Endothelial cell of umbilical vein (primary cell): ENCODE measurements at regions not wholly inside any gene's neighbourhood (a gene's known extent, or its start where the extent isn't known, plus 50 kb on each side); places are given as distances from the start of the nearest gene placed in this dataset.

Source experiments
- BruUV-seq: library from RNA; stranded (reverse); fragments of 400-500 nt; replicated peaks from 2 replicates; lab custom pipeline; 2021; lab: Mats Ljungman, UMichigan
- CTCF ChIA-PET: fragments of 300-600, 350-600 bp; sonication (Branson Sonifier 250); formaldehyde crosslinking; loops from one replicate; lab custom pipeline; 2021; ENCODE audit warnings: antibody characterized with exemption, inconsistent platforms; lab: Charles Lee
- POLR2A ChIA-PET: fragments of 300-600, 350-600 bp; sonication (Branson Sonifier 250); formaldehyde crosslinking; loops from one replicate; lab custom pipeline; 2021; ENCODE audit warnings: antibody characterized with exemption, inconsistent platforms; lab: Charles Lee
- DNase-seq: peaks from one replicate; pipeline ENCODE4 v3.0.0-alpha.2; 2011; ENCODE audit warnings: low read depth, low spot score
- FAIRE-seq: peaks from 2 replicates; lab custom pipeline; 2011; peaks lifted over from hg19 to GRCh38; lab: Jason Lieb, UNC
- H2AFZ ChIP-seq: 2 replicates; pipeline ENCODE4 v1.6.0; 2012; ENCODE audit warnings: low read depth, low read length, control low read depth, inconsistent platforms
- H3K27ac ChIP-seq: 2 replicates; pipeline ENCODE4 v1.5.1; 2011; ENCODE audit warnings: low read depth, mild to moderate bottlenecking, control low read depth, low read length, moderate library complexity; ENCODE audit not compliant: insufficient read depth
- H3K27me3 ChIP-seq, 2 experiments: 2 replicates each; pipeline versions ENCODE4 v1.6.0 to v1.6.1; 2011; ENCODE audit warnings: low read length in 2 of 2, mixed read lengths in 1 of 2; ENCODE audit not compliant: control insufficient read depth in 2 of 2, insufficient read depth in 2 of 2
- H3K36me3 ChIP-seq, 2 experiments: 2 replicates in 1 of 2; 3 replicates in 1 of 2; pipeline ENCODE4 v1.5.1; 2011; ENCODE audit warnings: low read length in 2 of 2, mild to moderate bottlenecking in 1 of 2, moderate library complexity in 1 of 2; ENCODE audit not compliant: control insufficient read depth in 2 of 2, insufficient read depth in 2 of 2; ENCODE audit errors: extremely low read depth in 1 of 2
- H3K4me1 ChIP-seq: 3 replicates; pipeline ENCODE4 v1.5.1; 2011; ENCODE audit warnings: mild to moderate bottlenecking, low read length; ENCODE audit not compliant: control insufficient read depth, insufficient read depth; ENCODE audit errors: extremely low read depth
- H3K4me2 ChIP-seq: 2 replicates; pipeline ENCODE4 v1.6.1; 2011; ENCODE audit warnings: low read length, control low read depth, mixed read lengths; ENCODE audit not compliant: insufficient read depth
- H3K4me3 ChIP-seq, 3 experiments: fragments of 200-600 bp in 1 of 3; sonication (generic), shearing (Covaris generic) in 1 of 3; replicated peaks in 1 of 3; 2 replicates each; pipeline ENCODE4 v1.5.1; 2011 to 2016; ENCODE audit warnings: control low read depth in 3 of 3, low read length in 3 of 3, mild to moderate bottlenecking in 2 of 3, inconsistent platforms in 1 of 3, low read depth in 1 of 3, moderate library complexity in 1 of 3; ENCODE audit not compliant: insufficient read depth in 1 of 3
- H3K79me2 ChIP-seq: 2 replicates; pipeline ENCODE4 v1.6.0; 2012; ENCODE audit warnings: low read length, inconsistent platforms; ENCODE audit not compliant: control insufficient read depth, insufficient read depth
- H3K9ac ChIP-seq: replicated peaks from 2 replicates; pipeline ENCODE3; 2011; ENCODE audit warnings: low read length, control low read depth; ENCODE audit not compliant: insufficient read depth; ENCODE audit errors: extremely low read depth
- H3K9me1 ChIP-seq: replicated peaks from 3 replicates; pipeline ENCODE4 v1.6.0; 2011; ENCODE audit warnings: mild to moderate bottlenecking, low read length; ENCODE audit not compliant: control insufficient read depth, insufficient read depth; ENCODE audit errors: extremely low read depth
- H3K9me3 ChIP-seq: replicated peaks from 2 replicates; pipeline ENCODE4 v1.5.1; 2012; ENCODE audit warnings: low read length, inconsistent platforms; ENCODE audit not compliant: control insufficient read depth, insufficient read depth
- H4K20me1 ChIP-seq: replicated peaks from 2 replicates; pipeline ENCODE3; 2011; ENCODE audit warnings: mild to moderate bottlenecking, low read length; ENCODE audit not compliant: control insufficient read depth, insufficient read depth; ENCODE audit errors: extremely low read depth
- EZH2 ChIP-seq: IDR thresholded peaks from 2 replicates; pipeline ENCODE4 v1.6.1; 2012; ENCODE audit warnings: borderline replicate concordance, low read depth, mild to moderate bottlenecking, moderate library complexity, low read length, inconsistent platforms; ENCODE audit not compliant: severe bottlenecking
- FOS ChIP-seq: IDR thresholded peaks from 2 replicates; pipeline ENCODE4 v1.6.1; 2011; ENCODE audit warnings: mild to moderate bottlenecking, low read length, moderate library complexity, borderline replicate concordance; ENCODE audit not compliant: insufficient read depth
- GATA2 ChIP-seq: IDR thresholded peaks from 2 replicates; pipeline ENCODE4 v1.7.0; 2011; ENCODE audit warnings: low read depth, mild to moderate bottlenecking, moderate library complexity, mixed read lengths, low read length; ENCODE audit not compliant: insufficient read length, insufficient read depth
- JUN ChIP-seq: IDR thresholded peaks from 2 replicates; pipeline ENCODE4 v1.6.1; 2011; ENCODE audit warnings: borderline replicate concordance, low read depth; ENCODE audit not compliant: insufficient read length, insufficient read depth
- MYC ChIP-seq: IDR thresholded peaks from one replicate; pipeline ENCODE4 v1.6.1; 2011; ENCODE audit warnings: mild to moderate bottlenecking, low read depth, low read length
- POLR2A ChIP-seq: IDR thresholded peaks from 2 replicates; pipeline ENCODE4 v1.6.1; 2012; ENCODE audit warnings: low read depth, mild to moderate bottlenecking, control low read depth, low read length
- POLR2AphosphoS5 ChIP-seq: IDR thresholded peaks from 2 replicates; pipeline ENCODE4 v1.6.1; 2012; ENCODE audit warnings: low read depth, mild to moderate bottlenecking, control low read depth, low read length, moderate library complexity; ENCODE audit not compliant: insufficient read depth
- dilution Hi-C: fragments of 300-500 bp; cut with MboI; formaldehyde crosslinking; loops from one replicate; pipeline ENCODE4 v1.15.0; 2019; ENCODE audit warnings: low sequenced_read_pairs; ENCODE audit not compliant: extremely low pct_ligation_motif_present
- intact Hi-C: fragments of 100-400 bp; cut with micrococcal nuclease; formaldehyde crosslinking; loops from one replicate; pipeline ENCODE4 v1.10.0; 2022
- TF ChIP-seq, protein P1 (sequence below): IDR thresholded peaks from 2 replicates; pipeline ENCODE4 v1.6.1; 2011; ENCODE audit not compliant: insufficient read depth, insufficient read length
- TF ChIP-seq, protein P2 (sequence below), 2 donors: IDR thresholded peaks; 1 replicate in 1 of 2; 2 replicates in 1 of 2; pipeline ENCODE4 v1.5.1; 2011; ENCODE audit warnings: low read length in 2 of 2, mild to moderate bottlenecking in 2 of 2, moderate library complexity in 2 of 2, control low read depth in 1 of 2, inconsistent platforms in 1 of 2, low read depth in 1 of 2; ENCODE audit not compliant: insufficient read depth in 1 of 2; ENCODE audit errors: extremely low read depth in 1 of 2

DNA sequence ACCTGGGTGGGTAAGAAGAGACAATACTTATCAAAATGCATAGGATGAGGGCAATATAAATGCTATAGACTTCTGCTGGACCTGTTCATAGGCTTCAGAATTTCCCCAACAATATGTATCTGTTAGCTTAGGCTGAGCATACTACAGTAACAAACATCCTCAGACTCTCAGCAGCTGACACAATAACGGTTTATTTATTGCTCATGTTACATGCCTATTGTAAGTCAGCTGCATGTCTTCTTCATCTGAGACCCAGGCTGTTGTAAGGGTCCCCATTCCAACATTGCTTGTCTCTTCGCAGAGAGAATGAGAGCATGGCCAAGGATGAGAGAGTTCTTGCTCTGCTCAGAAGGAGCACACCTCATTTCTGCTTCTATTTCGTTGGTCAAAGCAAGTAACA is 150.7 kb downstream of the TMEM200C start:
- Histone ChIP-seq H3K9me3 (no peaks in the 10 kb centered on the region), H3K27me3 (no peaks in the 10 kb centered on the region), H3K79me2 (no peaks in the 10 kb centered on the region), H3K9ac (no peak overlapping the region), H3K36me3 (no peaks in the 10 kb centered on the region), H3K4me3 (no peak overlapping the region), H4K20me1 (no peaks in the 10 kb centered on the region), H3K27ac (no peak overlapping the region), H3K4me2 (no peak overlapping the region), H2AFZ (no peak overlapping the region), H3K9me1 (no peaks in the 10 kb centered on the region), H3K4me1 (no peaks in the 10 kb centered on the region)
- ChIA-PET CTCF (no interaction called here), POLR2A (no interaction called here)
- no peak for FAIRE-seq
- TF ChIP-seq POLR2A (no peak), EZH2 (no peak), POLR2AphosphoS5 (no peak), FOS (no peak), MYC (no peak), JUN (no peak), GATA2 (no peak)
- TF ChIP-seq, protein P1, sequence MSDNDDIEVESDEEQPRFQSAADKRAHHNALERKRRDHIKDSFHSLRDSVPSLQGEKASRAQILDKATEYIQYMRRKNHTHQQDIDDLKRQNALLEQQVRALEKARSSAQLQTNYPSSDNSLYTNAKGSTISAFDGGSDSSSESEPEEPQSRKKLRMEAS, result no peak
- TF ChIP-seq, protein P2, sequence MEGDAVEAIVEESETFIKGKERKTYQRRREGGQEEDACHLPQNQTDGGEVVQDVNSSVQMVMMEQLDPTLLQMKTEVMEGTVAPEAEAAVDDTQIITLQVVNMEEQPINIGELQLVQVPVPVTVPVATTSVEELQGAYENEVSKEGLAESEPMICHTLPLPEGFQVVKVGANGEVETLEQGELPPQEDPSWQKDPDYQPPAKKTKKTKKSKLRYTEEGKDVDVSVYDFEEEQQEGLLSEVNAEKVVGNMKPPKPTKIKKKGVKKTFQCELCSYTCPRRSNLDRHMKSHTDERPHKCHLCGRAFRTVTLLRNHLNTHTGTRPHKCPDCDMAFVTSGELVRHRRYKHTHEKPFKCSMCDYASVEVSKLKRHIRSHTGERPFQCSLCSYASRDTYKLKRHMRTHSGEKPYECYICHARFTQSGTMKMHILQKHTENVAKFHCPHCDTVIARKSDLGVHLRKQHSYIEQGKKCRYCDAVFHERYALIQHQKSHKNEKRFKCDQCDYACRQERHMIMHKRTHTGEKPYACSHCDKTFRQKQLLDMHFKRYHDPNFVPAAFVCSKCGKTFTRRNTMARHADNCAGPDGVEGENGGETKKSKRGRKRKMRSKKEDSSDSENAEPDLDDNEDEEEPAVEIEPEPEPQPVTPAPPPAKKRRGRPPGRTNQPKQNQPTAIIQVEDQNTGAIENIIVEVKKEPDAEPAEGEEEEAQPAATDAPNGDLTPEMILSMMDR (IDR thresholded peaks at IDR 0.05; ENCODE audit: extremely low read depth in 1 of 2, insufficient read depth in 1 of 2, low read depth in 1 of 2, low read length in 2 of 2), result no peak
- intact Hi-C loops (no loop called here), dilution Hi-C loops (no loop called here)
- no peak for DNase-seq
- BruUV-seq, result no TSS peak
